Ishikawa (cell line): ENCODE measurements at regions not wholly inside any gene's neighbourhood (a gene's known extent, or its start where the extent isn't known, plus 50 kb on each side); places are given as distances from the start of the nearest gene placed in this dataset.

Experiments
- YY1 ChIP-seq: IDR thresholded peaks from 2 replicates; pipeline ENCODE4 v1.6.1; 2012; ENCODE audit warnings: low read depth
- ZBTB7A ChIP-seq: IDR thresholded peaks from 2 replicates; pipeline ENCODE4 v1.6.1; 2012; ENCODE audit warnings: low read depth

DNA sequence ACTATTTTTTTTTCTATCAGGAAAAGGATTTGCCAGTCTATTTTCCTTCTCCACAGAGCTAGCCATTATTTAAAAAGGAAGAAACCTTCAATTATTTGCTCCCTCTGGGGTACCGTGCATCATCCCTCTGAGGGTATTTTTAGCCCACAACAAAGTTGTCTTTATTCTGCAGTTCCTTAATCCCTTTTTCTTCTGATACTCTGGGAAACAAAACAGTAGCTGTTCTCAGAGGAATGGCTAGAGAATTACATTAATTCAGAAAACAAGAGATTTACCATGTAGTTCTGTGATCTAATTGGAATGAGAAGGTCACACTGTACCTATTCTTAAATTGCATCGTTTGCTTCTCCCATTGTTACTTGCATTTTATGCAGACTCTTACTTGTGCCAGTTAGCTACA lies 1056.7 kb downstream of the STIM2 start:
- TF ChIP-seq YY1 (no peak), ZBTB7A (no peak)
